Breast epithelium (tissue), 4 donors: ENCODE measurements at regions not wholly inside any gene's neighbourhood (a gene's known extent, or its start where the extent isn't known, plus 50 kb on each side); places are given as distances from the start of the nearest gene placed in this dataset.

Experiments
- DNase-seq, 2 donors: peaks; one replicate each; pipeline ENCODE4 v3.0.0-alpha.2; 2019; ENCODE audit warnings: low spot score in 2 of 2
- H3K27ac ChIP-seq, 2 donors: fragments of 200-600 bp; sonication (generic) in 1 of 2; one replicate each; pipeline ENCODE4 v1.5.1; 2016 to 2019; ENCODE audit warnings: mild to moderate bottlenecking in 1 of 2
- H3K27me3 ChIP-seq, 2 donors: fragments of 200-600 bp; sonication (generic) in 1 of 2; one replicate each; pipeline versions ENCODE4 v1.5.1 to v1.6.0; 2017 to 2019; ENCODE audit warnings: control low read depth in 1 of 2, mild to moderate bottlenecking in 1 of 2
- H3K36me3 ChIP-seq: fragments of 200-600 bp; one replicate; pipeline ENCODE4 v1.5.1; 2019
- H3K4me1 ChIP-seq, 2 donors: fragments of 200-600 bp; sonication (generic); one replicate each; pipeline ENCODE4 v1.5.1; 2016 to 2019; ENCODE audit warnings: control low read depth in 1 of 2
- H3K4me3 ChIP-seq, 3 donors: fragments of 200-600 bp; sonication (generic); 1 replicate in 2 of 3; 2 replicates in 1 of 3; pipeline ENCODE4 v1.5.1; 2016 to 2019; ENCODE audit warnings: mild to moderate bottlenecking in 3 of 3, moderate library complexity in 2 of 3
- H3K9me3 ChIP-seq, 2 donors: fragments of 200-600 bp; sonication (generic) in 1 of 2; one replicate each; pipeline ENCODE4 v1.5.1; 2016 to 2019; ENCODE audit warnings: control low read depth in 1 of 2
- CTCF ChIP-seq, 3 donors: fragments of 450-650 bp; IDR thresholded peaks; one replicate each; pipeline ENCODE4 v1.5.1; 2016 to 2017; ENCODE audit warnings: antibody characterized with exemption in 3 of 3, mild to moderate bottlenecking in 3 of 3, moderate library complexity in 3 of 3
- POLR2A ChIP-seq: fragments of 450-650 bp; IDR thresholded peaks from one replicate; pipeline ENCODE4 v1.6.1; 2016; ENCODE audit warnings: antibody characterized with exemption, mild to moderate bottlenecking, moderate library complexity
- POLR2AphosphoS5 ChIP-seq, 3 donors: sonication (generic); formaldehyde crosslinking; IDR thresholded peaks; one replicate each; pipeline ENCODE4 v1.6.1; 2017; ENCODE audit warnings: antibody characterized with exemption in 3 of 3
- intact Hi-C: fragments of 100-400 bp; cut with DNase I; formaldehyde crosslinking; loops from one replicate; pipeline ENCODE4 v1.15.1; 2023; ENCODE audit warnings: low total_unique reads

GRCh38 chrX:128287693-128288092 is 235.5 kb upstream of the ACTRT1 start:
- H3K4me1 ChIP-seq = no peaks in the 10 kb centered on the region
- intact Hi-C loops = no loop called here
- peaks cover 0 to 8% of the 10 kb centered on the region in 2 donors for H3K9me3 ChIP-seq
- no peak for DNase-seq
- no peak for TF ChIP-seq POLR2A
- TF ChIP-seq POLR2AphosphoS5 (IDR thresholded peaks at IDR 0.05) = no peak
- TF ChIP-seq CTCF (IDR thresholded peaks at IDR 0.05) = no peak
- H3K36me3 ChIP-seq = no peaks in the 10 kb centered on the region
- H3K27me3 ChIP-seq = no peaks in the 10 kb centered on the region
- H3K4me3 ChIP-seq = no peak overlapping the region
- no peak overlapping the region for H3K27ac ChIP-seq

- Histone ChIP-seq H3K27me3 (no peaks in the 10 kb centered on the region), H3K4me1 (no peaks in the 10 kb centered on the region), H3K4me3 (no peak overlapping the region), H3K9me3 (peaks cover under 1 to 5% of the 10 kb centered on the region in 2 donors), H3K36me3 (no peaks in the 10 kb centered on the region), H3K27ac (no peak overlapping the region)
- no peak for TF ChIP-seq POLR2A
- TF ChIP-seq CTCF (IDR thresholded peaks at IDR 0.05) = no peak
- TF ChIP-seq POLR2AphosphoS5 (IDR thresholded peaks at IDR 0.05) = no peak
- DNase-seq = no peak
- intact Hi-C loops = no loop called here
Measured at GRCh38 chrX:128250621-128251020, 198.4 kb upstream of the ACTRT1 start.

GRCh38 chrX:128216364-128216763 is 164.2 kb upstream of the ACTRT1 start:
- intact Hi-C loops = no loop called here
- no peak for DNase-seq
- Histone ChIP-seq H3K36me3 (peaks cover 7% of the 10 kb centered on the region), H3K9me3 (peaks cover 0 to 20% of the 10 kb centered on the region in 2 donors), H3K27ac (no peak overlapping the region), H3K4me3 (no peak overlapping the region), H3K27me3 (no peaks in the 10 kb centered on the region), H3K4me1 (no peaks in the 10 kb centered on the region)
- TF ChIP-seq CTCF (IDR thresholded peaks at IDR 0.05) (no peak), POLR2A (no peak), POLR2AphosphoS5 (IDR thresholded peaks at IDR 0.05) (no peak)

- no peak for DNase-seq
- intact Hi-C loops = no loop called here
- H3K9me3 ChIP-seq = peaks cover 0 to 6% of the 10 kb centered on the region in 2 donors
- TF ChIP-seq POLR2A (no peak), CTCF (IDR thresholded peaks at IDR 0.05) (no peak), POLR2AphosphoS5 (IDR thresholded peaks at IDR 0.05) (no peak)
- no peak overlapping the region for H3K27ac ChIP-seq
- no peaks in the 10 kb centered on the region for H3K36me3 ChIP-seq
- no peaks in the 10 kb centered on the region for H3K4me1 ChIP-seq
- no peaks in the 10 kb centered on the region for H3K27me3 ChIP-seq
- no peak overlapping the region for H3K4me3 ChIP-seq
Measured at GRCh38 chrX:128165884-128166408, 113.7 kb upstream of the ACTRT1 start.

- intact Hi-C loops = no loop called here
- Histone ChIP-seq H3K27me3 (no peaks in the 10 kb centered on the region), H3K36me3 (no peaks in the 10 kb centered on the region), H3K4me1 (no peaks in the 10 kb centered on the region), H3K9me3 (peaks cover 0 to 43% of the 10 kb centered on the region in 2 donors), H3K4me3 (no peak overlapping the region), H3K27ac (no peak overlapping the region)
- TF ChIP-seq POLR2AphosphoS5 (IDR thresholded peaks at IDR 0.05) (no peak), POLR2A (no peak), CTCF (IDR thresholded peaks at IDR 0.05) (no peak)
- no peak for DNase-seq
Measured at GRCh38 chrX:128156204-128156603, 104.0 kb upstream of the ACTRT1 start.
